Mesenchymal stem cell (in vitro differentiated cells and primary cell): ENCODE measurements at regions not wholly inside any gene's neighbourhood (a gene's known extent, or its start where the extent isn't known, plus 50 kb on each side); places are given as distances from the start of the nearest gene placed in this dataset.
"Not testable (repeated sequence)": the region's sequence is repeated elsewhere in the genome, so short reads cannot be mapped to it uniquely, and the experiment has no call there.

Experiments
- DNase-seq: peaks from one replicate; pipeline ENCODE4 v3.0.0-alpha.2; 2013
- H2AFZ ChIP-seq: one replicate; pipeline ENCODE4 v1.6.1; 2013; ENCODE audit warnings: low read depth, mild to moderate bottlenecking, control low read depth, inconsistent platforms, low read length, moderate library complexity
- H2AK5ac ChIP-seq: 2 replicates; pipeline ENCODE4 v1.6.1; 2013; ENCODE audit warnings: low read length, moderate library complexity, mild to moderate bottlenecking, inconsistent platforms; ENCODE audit not compliant: severe bottlenecking
- H2BK120ac ChIP-seq: one replicate; pipeline ENCODE4 v1.6.1; 2013; ENCODE audit warnings: low read depth, mild to moderate bottlenecking, inconsistent platforms, low read length, moderate library complexity
- H2BK12ac ChIP-seq, 2 experiments: one replicate each; pipeline ENCODE4 v1.6.1; 2013; ENCODE audit warnings: inconsistent platforms in 2 of 2, low read length in 2 of 2, mild to moderate bottlenecking in 2 of 2, moderate library complexity in 2 of 2, control low read depth in 1 of 2
- H2BK15ac ChIP-seq: one replicate; pipeline ENCODE4 v1.6.1; 2013; ENCODE audit warnings: mild to moderate bottlenecking, low read depth, inconsistent platforms; ENCODE audit not compliant: poor library complexity, severe bottlenecking
- H2BK5ac ChIP-seq: 2 replicates; pipeline ENCODE4 v1.6.1; 2013; ENCODE audit warnings: low read depth, mild to moderate bottlenecking, low read length, control low read depth, inconsistent platforms; ENCODE audit not compliant: poor library complexity, severe bottlenecking
- H3K14ac ChIP-seq, 2 experiments: one replicate each; pipeline ENCODE4 v1.6.1; 2013; ENCODE audit warnings: inconsistent platforms in 2 of 2, low read length in 2 of 2, control low read depth in 1 of 2, mild to moderate bottlenecking in 1 of 2, moderate library complexity in 1 of 2
- H3K18ac ChIP-seq, 2 experiments: one replicate each; pipeline ENCODE4 v1.6.1; 2013; ENCODE audit warnings: inconsistent platforms in 2 of 2, low read length in 2 of 2, control low read depth in 1 of 2, low read depth in 1 of 2, mild to moderate bottlenecking in 1 of 2
- H3K23ac ChIP-seq, 2 experiments: one replicate each; pipeline ENCODE4 v1.6.1; 2013; ENCODE audit warnings: inconsistent platforms in 2 of 2, low read length in 2 of 2, mild to moderate bottlenecking in 2 of 2, moderate library complexity in 2 of 2, control low read depth in 1 of 2
- H3K27ac ChIP-seq: 2 replicates; pipeline ENCODE4 v1.5.1; 2013; ENCODE audit warnings: mild to moderate bottlenecking, moderate library complexity, low read length, control low read depth, inconsistent platforms; ENCODE audit not compliant: poor library complexity, severe bottlenecking
- H3K27me3 ChIP-seq, 2 experiments: 2 replicates each; pipeline versions ENCODE4 v1.6.1 to v1.7.0; 2013; ENCODE audit warnings: low read length in 2 of 2, mild to moderate bottlenecking in 2 of 2, moderate library complexity in 2 of 2, control low read depth in 1 of 2, inconsistent platforms in 1 of 2; ENCODE audit not compliant: control insufficient read depth in 1 of 2, insufficient read depth in 1 of 2
- H3K36me3 ChIP-seq, 2 experiments: 2 replicates each; pipeline versions ENCODE4 v1.6.1 to v1.7.0; 2013; ENCODE audit warnings: low read length in 2 of 2, control low read depth in 1 of 2, inconsistent platforms in 1 of 2, low read depth in 1 of 2, mild to moderate bottlenecking in 1 of 2; ENCODE audit not compliant: insufficient read depth in 2 of 2, control insufficient read depth in 1 of 2
- H3K4ac ChIP-seq, 2 experiments: one replicate each; pipeline ENCODE4 v1.6.1; 2013; ENCODE audit warnings: inconsistent platforms in 2 of 2, low read length in 2 of 2, mild to moderate bottlenecking in 2 of 2, moderate library complexity in 2 of 2, control low read depth in 1 of 2, low read depth in 1 of 2
- H3K4me1 ChIP-seq: 2 replicates; pipeline ENCODE4 v1.6.1; 2013; ENCODE audit warnings: low read depth, low read length, control low read depth; ENCODE audit not compliant: control insufficient read depth, insufficient read depth
- H3K4me2 ChIP-seq: 2 replicates; pipeline ENCODE4 v1.6.1; 2013; ENCODE audit warnings: low read length, mild to moderate bottlenecking, inconsistent platforms; ENCODE audit not compliant: poor library complexity, severe bottlenecking
- H3K4me3 ChIP-seq, 2 experiments: 2 replicates each; pipeline versions ENCODE4 v1.5.1 to v1.7.0; 2013; ENCODE audit warnings: low read length in 2 of 2, mild to moderate bottlenecking in 2 of 2, control low read depth in 1 of 2, low read depth in 1 of 2; ENCODE audit not compliant: insufficient read depth in 1 of 2
- H3K79me1 ChIP-seq: replicated peaks from 2 replicates; pipeline ENCODE4 v1.6.1; 2013; ENCODE audit warnings: mild to moderate bottlenecking, control low read depth, low read length, inconsistent platforms; ENCODE audit not compliant: poor library complexity, severe bottlenecking
- H3K9ac ChIP-seq: 2 replicates; pipeline ENCODE4 v1.7.0; 2013; ENCODE audit warnings: mild to moderate bottlenecking, low read length, moderate library complexity
- H3K9me3 ChIP-seq: 2 replicates; pipeline ENCODE4 v1.7.0; 2013; ENCODE audit warnings: mild to moderate bottlenecking, low read length; ENCODE audit not compliant: control insufficient read depth
- H4K8ac ChIP-seq: one replicate; pipeline ENCODE4 v1.6.1; 2013; ENCODE audit warnings: inconsistent platforms, mild to moderate bottlenecking, low read length, moderate library complexity
- H4K91ac ChIP-seq: one replicate; pipeline ENCODE4 v1.6.1; 2013; ENCODE audit warnings: mild to moderate bottlenecking, low read length, inconsistent platforms
- WGBS: methylation state at CpG from one replicate; pipeline ENCODE4 v1.1.7; 2013; ENCODE audit warnings: mixed read lengths; 5-methylcytosine and 5-hydroxymethylcytosine counted together

DNA sequence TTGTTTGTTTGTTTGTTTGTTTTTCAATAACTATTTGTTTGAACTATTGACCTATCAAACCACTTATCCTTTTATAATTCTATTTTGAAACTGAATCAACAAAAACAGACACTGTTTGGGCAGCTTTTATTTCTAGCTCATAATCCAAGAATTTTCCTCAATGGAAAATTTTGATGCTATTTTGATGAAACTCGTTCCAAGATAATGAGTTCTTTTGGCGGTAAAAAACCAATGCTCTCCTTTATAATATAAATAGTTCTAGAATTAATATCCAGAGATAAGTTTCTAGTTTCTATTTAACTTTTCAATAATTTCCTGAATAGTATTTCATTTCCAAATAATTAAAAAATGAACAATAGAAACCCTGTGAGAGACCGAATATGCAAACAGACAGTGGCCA lies 146.5 kb upstream of the EDNRB start:
- Histone ChIP-seq H3K79me1 (no peaks in the 10 kb centered on the region), H3K9ac (no peak overlapping the region), H2BK5ac (no peak overlapping the region), H3K9me3 (no peaks in the 10 kb centered on the region), H3K14ac (no peak overlapping the region), H2AFZ (no peak overlapping the region), H2BK12ac (no peak overlapping the region), H3K36me3 (no peaks in the 10 kb centered on the region), H3K4me2 (no peak overlapping the region), H2BK15ac (no peak overlapping the region), H3K23ac (no peak overlapping the region), H2BK120ac (no peak overlapping the region), H3K27me3 (no peaks in the 10 kb centered on the region), H3K4me1 (peaks cover 1% of the 10 kb centered on the region), H2AK5ac (no peak overlapping the region), H4K8ac (no peak overlapping the region), H3K4ac (no peak overlapping the region), H3K27ac (no peak overlapping the region), H4K91ac (no peak overlapping the region), H3K4me3 (no peak overlapping the region), H3K18ac (no peak overlapping the region)
- DNase-seq: no peak
- WGBS: 95% methylated on average over 1 of the region's 3 CpGs

GRCh38 chr13:78061806-78062205 lies 143.2 kb upstream of the EDNRB start:
- H3K9ac ChIP-seq: no peak overlapping the region
- whole genome bisulfite sequencing: 95% methylated on average over 5 of the region's 5 CpGs
- no peak overlapping the region for H2AFZ ChIP-seq
- no peak overlapping the region for H2BK120ac ChIP-seq
- no peak overlapping the region for H2BK5ac ChIP-seq
- no peak overlapping the region for H3K27ac ChIP-seq
- no peaks in the 10 kb centered on the region for H3K79me1 ChIP-seq
- no peak overlapping the region for H3K4ac ChIP-seq
- H3K23ac ChIP-seq: no peak overlapping the region
- no peak overlapping the region for H3K4me2 ChIP-seq
- peaks cover 1% of the 10 kb centered on the region for H3K4me1 ChIP-seq
- H3K4me3 ChIP-seq: no peak overlapping the region
- no peak overlapping the region for H2AK5ac ChIP-seq
- no peaks in the 10 kb centered on the region for H3K36me3 ChIP-seq
- H3K9me3 ChIP-seq: peaks cover 4% of the 10 kb centered on the region
- H3K27me3 ChIP-seq: no peaks in the 10 kb centered on the region
- no peak overlapping the region for H3K14ac ChIP-seq
- no peak overlapping the region for H3K18ac ChIP-seq
- no peak overlapping the region for H2BK12ac ChIP-seq
- no peak overlapping the region for H4K8ac ChIP-seq
- H2BK15ac ChIP-seq: no peak overlapping the region
- H4K91ac ChIP-seq: no peak overlapping the region
- no peak for DNase-seq

GRCh38 chr13:78060966-78061365 lies 142.3 kb upstream of the EDNRB start:
- no peak overlapping the region for H2AK5ac ChIP-seq
- H3K4me3 ChIP-seq: no peak overlapping the region
- no peak overlapping the region for H2BK120ac ChIP-seq
- H2AFZ ChIP-seq: no peak overlapping the region
- no peak overlapping the region for H4K8ac ChIP-seq
- H3K4ac ChIP-seq: no peak overlapping the region
- no peak overlapping the region for H3K18ac ChIP-seq
- no peak overlapping the region for H3K27ac ChIP-seq
- 95% methylated on average over 6 of the region's 6 CpGs for WGBS
- no peak overlapping the region for H3K23ac ChIP-seq
- no peak overlapping the region for H2BK15ac ChIP-seq
- H3K14ac ChIP-seq: no peak overlapping the region
- H3K9me3 ChIP-seq: peaks cover 12% of the 10 kb centered on the region
- H3K36me3 ChIP-seq: no peaks in the 10 kb centered on the region
- no peak overlapping the region for H2BK12ac ChIP-seq
- no peak overlapping the region for H4K91ac ChIP-seq
- H3K9ac ChIP-seq: no peak overlapping the region
- H3K4me2 ChIP-seq: no peak overlapping the region
- H3K79me1 ChIP-seq: no peaks in the 10 kb centered on the region
- DNase-seq: no peak
- no peaks in the 10 kb centered on the region for H3K27me3 ChIP-seq
- H3K4me1 ChIP-seq: peaks cover 1% of the 10 kb centered on the region
- no peak overlapping the region for H2BK5ac ChIP-seq

DNA sequence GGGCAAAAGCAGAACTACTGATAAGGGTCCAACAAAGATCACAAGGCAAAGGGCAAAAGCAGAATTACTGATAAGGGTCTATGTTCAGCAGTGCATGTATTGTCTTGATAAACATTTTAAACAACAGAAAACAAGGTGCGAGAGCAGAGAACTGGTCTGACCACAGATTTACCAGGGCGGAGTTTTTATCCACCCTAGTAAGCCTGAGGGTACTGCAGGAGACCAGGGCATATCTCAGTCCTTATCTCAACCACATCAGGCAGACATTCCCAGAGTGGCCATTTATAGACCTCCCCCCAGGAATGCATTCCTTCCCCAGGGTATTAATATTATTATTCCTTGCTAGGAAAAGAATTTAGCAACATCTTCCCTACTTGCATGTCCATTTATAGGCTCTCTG lies 138.2 kb upstream of the EDNRB start:
- not testable (repeated sequence) for H3K27ac ChIP-seq, H2BK120ac ChIP-seq, H3K4me1 ChIP-seq, H4K8ac ChIP-seq, H2BK12ac ChIP-seq, H3K4me3 ChIP-seq, H3K4me2 ChIP-seq, H3K14ac ChIP-seq, H4K91ac ChIP-seq, H3K27me3 ChIP-seq, H2AK5ac ChIP-seq, H3K79me1 ChIP-seq, H2BK5ac ChIP-seq, H3K36me3 ChIP-seq, H2BK15ac ChIP-seq, DNase-seq, H3K18ac ChIP-seq, H2AFZ ChIP-seq, H3K9ac ChIP-seq, H3K23ac ChIP-seq, H3K4ac ChIP-seq
- WGBS: 90% methylated on average over 2 of the region's 2 CpGs
- H3K9me3 ChIP-seq: peaks cover 14% of the 10 kb centered on the region
